ENCODE measurements at regions not wholly inside any gene's neighbourhood (a gene's known extent, or its start where the extent isn't known, plus 50 kb on each side); places are given as distances from the start of the nearest gene placed in this dataset.

DNA sequence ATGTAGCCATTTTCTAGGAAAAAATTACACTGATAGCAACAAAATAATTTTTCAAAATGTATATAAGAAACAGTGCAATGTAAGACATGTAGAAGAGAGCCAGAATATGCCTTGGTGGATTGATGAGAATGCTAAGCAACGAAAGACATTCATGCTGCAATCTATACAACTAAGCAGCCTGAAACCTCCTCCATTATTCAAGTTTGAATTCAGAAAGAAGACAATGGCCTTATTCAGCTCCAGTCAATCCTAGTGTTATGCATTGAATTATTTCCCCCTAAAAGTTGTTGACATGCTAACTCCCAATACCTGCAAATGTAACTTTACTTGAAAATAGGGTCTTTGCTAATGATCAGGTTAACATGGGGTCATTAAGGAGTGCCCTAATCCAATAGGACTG, 73.5 kb downstream of the BTG1 start:
- no peak for ATAC-seq
- ChIA-PET CTCF (no interaction called here), POLR2A (interaction anchor here (0.7 to 1.0 kb wide), 2 partner anchors 10 to 226 kb away, joined by 3 read pairs; no protein-coding TSS in a partner anchor)
- Histone ChIP-seq H3K9me3 (ENCODE audit: control insufficient read depth in 2 of 3, low read length in 3 of 3) (no peaks in the 10 kb centered on the region), H3K36me3 (ENCODE audit: control insufficient read depth in 2 of 3, insufficient read depth in 3 of 3, low read length in 3 of 3) (no peaks in the 10 kb centered on the region), H3K4me3 (ENCODE audit: low read length) (no peak overlapping the region), H3K27ac (ENCODE audit: low read depth, low read length) (no peak overlapping the region), H3K27me3 (ENCODE audit: control insufficient read depth in 2 of 2, insufficient read depth in 2 of 2, low read length in 2 of 2) (no peaks in the 10 kb centered on the region), H3K4me1 (ENCODE audit: control insufficient read depth in 2 of 2, insufficient read depth in 2 of 2, low read length in 2 of 2) (peaks cover 0 to 11% of the 10 kb centered on the region in 2 donors)
- peaks cover 0 to 19% (median 12%) of the 10 kb centered on the region in 5 donors for H3K36me3 Mint-ChIP-seq
- DNase-seq = no peak
- intact Hi-C loops (cut with micrococcal nuclease) = no loop called here
- H3K27ac Mint-ChIP-seq = no peak overlapping the region
- H3K27me3 Mint-ChIP-seq = no peaks in the 10 kb centered on the region
- no peak overlapping the region for H3K4me3 Mint-ChIP-seq
- H3K4me1 Mint-ChIP-seq = peaks cover 13 to 48% (median 28%) of the 10 kb centered on the region in 7 donors
- peaks cover 0 to 10% (median 2%) of the 10 kb centered on the region in 11 donors for H3K9me3 Mint-ChIP-seq

DNA sequence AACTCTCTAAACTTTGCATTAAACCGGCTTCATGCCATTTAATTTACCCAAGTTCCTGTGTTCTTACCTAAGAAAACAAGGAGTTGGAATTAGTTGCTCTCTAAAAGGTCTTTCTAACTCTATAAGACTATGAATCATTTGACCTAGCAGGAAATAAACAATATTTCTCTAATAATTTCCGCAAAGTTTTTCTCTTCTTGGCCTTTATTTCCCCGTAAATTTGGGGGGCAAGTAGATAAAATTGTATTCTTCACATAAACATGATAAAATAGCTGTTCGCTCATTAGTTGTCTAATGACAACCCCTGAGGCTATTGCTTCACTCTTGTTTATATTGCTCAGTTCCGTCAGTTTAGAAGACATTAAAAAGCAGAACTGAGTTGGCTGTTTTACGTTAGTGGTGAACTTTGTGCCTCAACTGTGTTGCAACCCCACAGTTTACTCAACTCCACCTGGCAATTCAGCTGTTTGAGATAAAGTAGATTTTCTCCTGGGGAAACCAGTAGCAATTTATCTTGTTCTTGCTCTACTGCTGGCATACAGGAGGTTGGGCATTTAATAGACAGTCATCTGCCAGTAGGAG, 74.7 kb downstream of the BTG1 start:
- Mint-ChIP-seq H3K4me1 (peaks cover 8 to 42% (median 22%) of the 10 kb centered on the region in 7 donors), H3K36me3 (peaks cover 0 to 19% (median 12%) of the 10 kb centered on the region in 5 donors), H3K4me3 (no peak overlapping the region), H3K9me3 (peaks cover 0 to 10% (median 2%) of the 10 kb centered on the region in 11 donors), H3K27ac (peak overlapping the region in 1 of 9 donors; percentile 45), H3K27me3 (no peaks in the 10 kb centered on the region)
- POLR2A ChIA-PET = interaction anchor here (1.0 to 1.6 kb wide), 4 partner anchors 9 to 74 kb away, joined by 3 to 5 read pairs (median 4); partner anchors contain the start of gene BTG1
- CTCF ChIA-PET = interaction anchor here (0.7 to 1.1 kb wide), 2 partner anchors 30 to 207 kb away, joined by 3 read pairs; no protein-coding TSS in a partner anchor
- H3K9me3 ChIP-seq (ENCODE audit: control insufficient read depth in 2 of 3, low read length in 3 of 3) = no peaks in the 10 kb centered on the region
- no peaks in the 10 kb centered on the region for H3K36me3 ChIP-seq (ENCODE audit: control insufficient read depth in 2 of 3, insufficient read depth in 3 of 3, low read length in 3 of 3)
- intact Hi-C loops (cut with micrococcal nuclease) = loop anchor here in 1 of 2 donors (1.0 kb wide), 1 partner anchor 10 kb away; no protein-coding TSS in a partner anchor
- peaks cover 0 to 8% of the 10 kb centered on the region in 2 donors for H3K4me1 ChIP-seq (ENCODE audit: control insufficient read depth in 2 of 2, insufficient read depth in 2 of 2, low read length in 2 of 2)
- DNase-seq (no peak), ATAC-seq (peak; percentile 65)
- no peak overlapping the region for H3K27ac ChIP-seq (ENCODE audit: low read depth, low read length)
- H3K27me3 ChIP-seq (ENCODE audit: control insufficient read depth in 2 of 2, insufficient read depth in 2 of 2, low read length in 2 of 2) = no peaks in the 10 kb centered on the region
- H3K4me3 ChIP-seq (ENCODE audit: low read length) = no peak overlapping the region

DNA sequence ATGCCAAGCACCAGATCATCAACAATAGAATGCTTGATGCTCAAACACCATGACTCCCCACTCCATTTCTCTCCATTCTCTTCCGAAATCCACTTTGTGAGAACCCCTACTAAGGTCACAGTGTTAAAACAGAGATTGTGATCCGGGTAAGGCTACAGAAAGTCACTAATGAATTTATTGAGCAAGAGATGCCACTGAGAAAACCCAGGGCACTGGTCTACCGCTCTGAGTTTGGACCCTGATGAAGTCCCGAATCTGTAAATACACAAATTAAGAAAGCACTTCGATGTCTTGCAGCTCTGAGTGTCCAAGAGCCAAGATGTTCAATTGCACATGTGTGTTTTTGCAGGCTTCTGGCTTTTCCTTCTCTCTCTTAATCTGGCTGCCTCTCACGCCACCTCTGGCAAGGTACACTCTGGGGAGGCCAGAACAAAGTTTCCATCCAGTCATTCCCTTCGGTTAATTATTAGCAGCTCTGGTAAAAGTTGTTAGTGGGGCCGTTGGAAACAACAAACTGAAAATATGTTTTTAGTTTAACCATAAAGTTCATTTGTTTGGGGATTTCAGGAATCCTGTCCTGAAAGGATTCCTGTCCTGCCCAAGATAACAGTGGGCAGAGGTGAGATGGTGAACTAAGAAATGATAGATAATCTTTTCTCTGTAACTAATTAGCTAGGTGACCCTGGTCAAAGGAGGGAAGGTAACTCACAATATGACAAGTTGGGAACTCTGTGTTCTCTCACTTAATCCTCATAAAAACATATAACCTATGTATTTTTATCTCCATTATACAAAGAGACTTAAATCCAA, 75.4 kb downstream of the BTG1 start:
- ChIA-PET POLR2A (interaction anchor here (1.0 to 1.6 kb wide), 5 partner anchors 8 to 75 kb away, joined by 3 to 5 read pairs (median 3); partner anchors contain the start of gene BTG1), CTCF (interaction anchor here (0.7 to 1.1 kb wide), 2 partner anchors 29 to 206 kb away, joined by 3 read pairs; no protein-coding TSS in a partner anchor)
- no peak for ATAC-seq

DNA sequence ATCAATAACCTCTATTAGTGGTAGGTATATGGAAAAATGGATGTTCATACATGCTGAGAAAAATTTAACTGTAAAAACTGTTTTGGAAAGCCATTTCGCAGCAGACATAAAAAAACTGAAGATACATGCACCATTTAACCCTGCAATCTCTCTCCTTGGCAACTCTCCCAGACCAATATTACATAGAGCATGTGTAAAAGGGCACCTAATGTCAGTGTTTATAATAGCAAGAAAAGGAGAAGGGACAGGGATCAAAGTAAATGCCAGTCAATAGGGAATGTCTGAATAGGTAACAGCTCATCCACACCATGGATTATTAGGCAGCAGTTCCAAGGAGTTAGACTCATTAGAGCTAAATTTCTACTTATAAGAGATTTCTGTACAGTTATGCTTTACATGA, 77.2 kb downstream of the BTG1 start:
- POLR2A ChIA-PET = interaction anchor here (0.5 to 1.2 kb wide), 2 partner anchors 15 to 26 kb away, joined by 3 read pairs; no protein-coding TSS in a partner anchor
- peak overlapping the region in 2 of 9 donors; percentile 60 to 65 for H3K27ac Mint-ChIP-seq

More for the DNA sequence above, 75.4 kb downstream of the BTG1 start:
- H3K9me3 ChIP-seq (ENCODE audit: control insufficient read depth in 2 of 3, low read length in 3 of 3) = no peaks in the 10 kb centered on the region
- no peak overlapping the region for H3K27ac ChIP-seq (ENCODE audit: low read depth, low read length)
- peaks cover 0 to 10% (median 2%) of the 10 kb centered on the region in 11 donors for H3K9me3 Mint-ChIP-seq
- peaks cover 0 to 9% of the 10 kb centered on the region in 2 donors for H3K4me1 ChIP-seq (ENCODE audit: control insufficient read depth in 2 of 2, insufficient read depth in 2 of 2, low read length in 2 of 2)
- H3K36me3 ChIP-seq (ENCODE audit: control insufficient read depth in 2 of 3, insufficient read depth in 3 of 3, low read length in 3 of 3) = no peaks in the 10 kb centered on the region
- DNase-seq = no peak
- peak overlapping the region in 1 of 9 donors; percentile 17 for H3K27ac Mint-ChIP-seq
- no peaks in the 10 kb centered on the region for H3K27me3 Mint-ChIP-seq
- intact Hi-C loops (cut with micrococcal nuclease) = loop anchor here in 1 of 2 donors (1.0 kb wide), 1 partner anchor 11 kb away; no protein-coding TSS in a partner anchor
- peaks cover 8 to 41% (median 22%) of the 10 kb centered on the region in 7 donors for H3K4me1 Mint-ChIP-seq
- no peaks in the 10 kb centered on the region for H3K27me3 ChIP-seq (ENCODE audit: control insufficient read depth in 2 of 2, insufficient read depth in 2 of 2, low read length in 2 of 2)
- H3K36me3 Mint-ChIP-seq = peaks cover 0 to 19% (median 12%) of the 10 kb centered on the region in 5 donors
- H3K4me3 Mint-ChIP-seq = no peak overlapping the region
- H3K4me3 ChIP-seq (ENCODE audit: low read length) = no peak overlapping the region

DNA sequence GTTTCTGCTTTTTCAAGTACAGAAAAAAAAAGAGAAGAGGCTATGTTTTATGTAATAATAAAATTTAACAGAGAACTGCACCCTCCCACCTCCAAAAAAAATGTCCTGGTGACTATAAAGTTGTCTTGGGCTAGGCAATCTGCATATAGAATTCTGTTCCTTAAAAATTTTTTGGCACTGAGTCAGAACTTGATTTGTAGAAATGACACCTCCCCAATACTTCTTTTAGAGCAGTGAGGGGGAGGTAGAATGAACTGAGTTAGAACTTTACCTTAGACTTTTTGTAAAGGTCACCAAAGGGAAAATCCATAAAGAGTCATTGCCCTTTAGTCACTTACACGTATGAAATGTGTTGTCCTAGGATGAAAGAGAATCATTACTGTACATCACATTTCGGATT, 80.0 kb downstream of the BTG1 start:
- Histone ChIP-seq H3K36me3 (ENCODE audit: control insufficient read depth in 2 of 3, insufficient read depth in 3 of 3, low read length in 3 of 3) (no peaks in the 10 kb centered on the region), H3K4me1 (ENCODE audit: control insufficient read depth in 2 of 2, insufficient read depth in 2 of 2, low read length in 2 of 2) (peaks cover 5 to 28% of the 10 kb centered on the region in 2 donors), H3K4me3 (ENCODE audit: low read length) (no peak overlapping the region), H3K27ac (ENCODE audit: low read depth, low read length) (no peak overlapping the region), H3K9me3 (ENCODE audit: control insufficient read depth in 2 of 3, low read length in 3 of 3) (no peaks in the 10 kb centered on the region), H3K27me3 (ENCODE audit: control insufficient read depth in 2 of 2, insufficient read depth in 2 of 2, low read length in 2 of 2) (no peaks in the 10 kb centered on the region)
- Mint-ChIP-seq H3K4me3 (no peak overlapping the region), H3K4me1 (peaks cover 16 to 71% (median 56%) of the 10 kb centered on the region in 7 donors), H3K27ac (peak overlapping the region in 7 of 9 donors; percentile 22 to 88 (median 52)), H3K9me3 (peaks cover 0 to 16% (median 3%) of the 10 kb centered on the region in 11 donors), H3K27me3 (no peaks in the 10 kb centered on the region), H3K36me3 (peaks cover 9 to 19% (median 11%) of the 10 kb centered on the region in 5 donors)
- no peak for DNase-seq
- ATAC-seq = peak; percentile 26
- ChIA-PET CTCF (no interaction called here), POLR2A (interaction anchor here (0.6 to 1.7 kb wide), 7 partner anchors 18 to 79 kb away, joined by 3 to 6 read pairs (median 3); no protein-coding TSS in a partner anchor)
- intact Hi-C loops (cut with micrococcal nuclease) = loop anchor here in 1 of 2 donors (1.0 to 2.0 kb wide), 3 partner anchors 7 to 15 kb away; no protein-coding TSS in a partner anchor

More for the DNA sequence above, 77.2 kb downstream of the BTG1 start:
- intact Hi-C loops (cut with micrococcal nuclease) = no loop called here
- CTCF ChIA-PET = interaction anchor here (1.0 kb wide), 1 partner anchor 27 kb away, joined by 3 read pairs; no protein-coding TSS in a partner anchor
- no peak for DNase-seq
- no peak for ATAC-seq
- H3K9me3 Mint-ChIP-seq = peaks cover 0 to 10% (median 0%) of the 10 kb centered on the region in 11 donors
- H3K4me3 Mint-ChIP-seq = no peak overlapping the region
- H3K4me1 Mint-ChIP-seq = peaks cover 6 to 49% (median 31%) of the 10 kb centered on the region in 7 donors
- no peaks in the 10 kb centered on the region for H3K36me3 ChIP-seq (ENCODE audit: control insufficient read depth in 2 of 3, insufficient read depth in 3 of 3, low read length in 3 of 3)
- no peak overlapping the region for H3K27ac ChIP-seq (ENCODE audit: low read depth, low read length)
- no peaks in the 10 kb centered on the region for H3K27me3 ChIP-seq (ENCODE audit: control insufficient read depth in 2 of 2, insufficient read depth in 2 of 2, low read length in 2 of 2)
- H3K4me1 ChIP-seq (ENCODE audit: control insufficient read depth in 2 of 2, insufficient read depth in 2 of 2, low read length in 2 of 2) = peaks cover 5 to 15% of the 10 kb centered on the region in 2 donors
- H3K36me3 Mint-ChIP-seq = peaks cover 0 to 15% (median 12%) of the 10 kb centered on the region in 5 donors
- H3K4me3 ChIP-seq (ENCODE audit: low read length) = no peak overlapping the region
- H3K27me3 Mint-ChIP-seq = no peaks in the 10 kb centered on the region
- H3K9me3 ChIP-seq (ENCODE audit: control insufficient read depth in 2 of 3, low read length in 3 of 3) = no peaks in the 10 kb centered on the region

DNA sequence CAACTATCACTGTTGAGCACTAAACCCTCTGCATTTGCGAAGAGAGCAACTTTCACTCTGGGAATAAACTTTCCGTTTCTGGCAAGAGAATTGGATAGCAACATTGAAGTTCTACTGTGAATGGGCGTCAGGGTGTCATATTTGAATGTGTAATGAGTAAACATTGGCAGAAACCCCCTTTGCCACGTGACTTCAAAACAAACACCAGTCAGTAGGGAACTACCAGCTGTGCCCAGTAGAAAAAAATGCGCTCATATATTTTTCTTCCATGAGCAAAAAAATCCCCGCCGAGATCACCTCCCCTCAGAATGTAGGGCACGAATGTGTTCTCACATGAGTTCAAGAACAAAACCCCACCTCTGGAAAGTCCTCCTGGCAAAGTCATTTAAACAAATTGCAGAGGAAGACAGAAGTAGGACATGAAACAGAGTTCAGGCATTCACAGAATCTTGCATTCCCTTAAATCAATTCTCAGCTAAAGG, 80.6 kb downstream of the BTG1 start:
- Histone ChIP-seq H3K27me3 (ENCODE audit: control insufficient read depth in 2 of 2, insufficient read depth in 2 of 2, low read length in 2 of 2) (no peaks in the 10 kb centered on the region), H3K4me1 (ENCODE audit: control insufficient read depth in 2 of 2, insufficient read depth in 2 of 2, low read length in 2 of 2) (peaks cover 5 to 30% of the 10 kb centered on the region in 2 donors), H3K4me3 (ENCODE audit: low read length) (no peak overlapping the region), H3K9me3 (ENCODE audit: control insufficient read depth in 2 of 3, low read length in 3 of 3) (no peaks in the 10 kb centered on the region), H3K27ac (ENCODE audit: low read depth, low read length) (no peak overlapping the region), H3K36me3 (ENCODE audit: control insufficient read depth in 2 of 3, insufficient read depth in 3 of 3, low read length in 3 of 3) (no peaks in the 10 kb centered on the region)
- peak in 2 of 9 donors; percentile 42 to 74 for DNase-seq
- intact Hi-C loops (cut with micrococcal nuclease) = loop anchor here in 1 of 2 donors (2.0 kb wide), 1 partner anchor 16 kb away; no protein-coding TSS in a partner anchor
- Mint-ChIP-seq H3K27ac (peak overlapping the region in 6 of 9 donors; percentile 27 to 88 (median 52)), H3K9me3 (peaks cover 0 to 14% (median 3%) of the 10 kb centered on the region in 11 donors), H3K36me3 (peaks cover 9 to 18% (median 14%) of the 10 kb centered on the region in 5 donors), H3K27me3 (no peaks in the 10 kb centered on the region), H3K4me3 (peak overlapping the region in 7 of 10 donors; percentile 3 to 58 (median 37)), H3K4me1 (peaks cover 18 to 75% (median 62%) of the 10 kb centered on the region in 7 donors)
- POLR2A ChIA-PET = interaction anchor here (0.6 to 3.2 kb wide), 9 partner anchors 18 to 334 kb away, joined by 3 to 18 read pairs (median 4); partner anchors contain the start of gene BTG1
- CTCF ChIA-PET = interaction anchor here (1.1 kb wide), 1 partner anchor 72 kb away, joined by 4 read pairs; no protein-coding TSS in a partner anchor
- peak; percentile 84 for ATAC-seq
